ENCODE measurements at regions not wholly inside any gene's neighbourhood (a gene's known extent, or its start where the extent isn't known, plus 50 kb on each side); places are given as distances from the start of the nearest gene placed in this dataset.

DNA sequence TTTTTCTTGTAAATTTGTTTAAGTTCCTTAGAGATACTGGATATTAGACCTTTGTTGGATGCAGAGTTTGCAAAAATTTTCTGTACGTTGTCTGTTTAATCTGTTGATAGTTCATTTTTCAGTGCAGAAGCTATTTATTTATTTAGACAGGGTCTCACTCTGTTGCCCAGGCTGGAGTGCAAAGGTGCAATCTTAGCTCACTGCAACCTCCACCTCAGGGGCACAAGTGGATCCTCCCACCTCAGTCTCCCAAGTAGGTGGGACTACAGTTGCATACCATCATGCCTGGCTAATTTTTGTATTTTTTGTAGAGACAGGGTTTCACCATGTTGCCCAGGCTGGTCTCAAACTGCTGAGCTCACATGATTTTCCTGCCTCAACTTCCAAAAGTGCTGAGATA lies 568.2 kb upstream of the REG3G start:
- H3K9ac ChIP-seq (ENCODE audit: low read depth, low read length, poor library complexity): no peak overlapping the region
- H4K91ac ChIP-seq (ENCODE audit: low read depth, low read length, poor library complexity): no peak overlapping the region
- no peaks in the 10 kb centered on the region for H3K4me1 ChIP-seq (ENCODE audit: control insufficient read depth in 2 of 2, insufficient read depth in 1 of 2, low read depth in 1 of 2, low read length in 2 of 2)
- no peak overlapping the region for H3K4me2 ChIP-seq (ENCODE audit: insufficient read depth, low read length, poor library complexity, severe bottlenecking)
- H3K9me3 ChIP-seq (replicated peaks in 1 of 2; ENCODE audit: control insufficient read depth in 2 of 2, insufficient read depth in 1 of 2, low read depth in 1 of 2, low read length in 2 of 2): no peaks in the 10 kb centered on the region
- H2AK5ac ChIP-seq (ENCODE audit: low read depth, low read length): no peak overlapping the region
- no peak overlapping the region for H2BK15ac ChIP-seq (ENCODE audit: low read length)
- H4K8ac ChIP-seq (ENCODE audit: low read depth, low read length): no peak overlapping the region
- H3K18ac ChIP-seq (ENCODE audit: low read length): no peak overlapping the region
- no peak overlapping the region for H3K4me3 ChIP-seq (ENCODE audit: low read length in 2 of 2)
- no peaks in the 10 kb centered on the region for H3K27me3 ChIP-seq (ENCODE audit: control insufficient read depth in 3 of 3, insufficient read depth in 3 of 3, low read depth in 1 of 3, low read length in 3 of 3)
- no peak overlapping the region for H2BK12ac ChIP-seq (ENCODE audit: low read length)
- no peaks in the 10 kb centered on the region for H3K36me3 ChIP-seq (replicated peaks in 1 of 2; ENCODE audit: control insufficient read depth in 2 of 2, insufficient read depth in 2 of 2, low read length in 2 of 2)
- no peak overlapping the region for H3K23ac ChIP-seq (ENCODE audit: low read depth, low read length, poor library complexity)
- no peak overlapping the region for H2BK5ac ChIP-seq (ENCODE audit: low read length)
- no peak overlapping the region for H2BK120ac ChIP-seq (ENCODE audit: low read depth, low read length)
- no peaks in the 10 kb centered on the region for H3K79me1 ChIP-seq (ENCODE audit: low read depth, low read length)
- no peak overlapping the region for H2AFZ ChIP-seq (ENCODE audit: low read length)
- WGBS, 2 donors (ENCODE audit: extremely low coverage in 2 of 2, insufficient read length in 2 of 2, insufficient replicate concordance in 1 of 2): no CpG with 5 or more reads among the region's 1 CpG
- H3K27ac ChIP-seq (replicated peaks; ENCODE audit: low read length): no peak overlapping the region
- no peak for DNase-seq (ENCODE audit: low spot score)
- no peak overlapping the region for H3K14ac ChIP-seq (ENCODE audit: low read length)
- no peak overlapping the region for H3K4ac ChIP-seq (ENCODE audit: low read length)

- no peak for DNase-seq (ENCODE audit: low spot score)
- no peak overlapping the region for H3K14ac ChIP-seq (ENCODE audit: low read length)
- H3K4me2 ChIP-seq (ENCODE audit: insufficient read depth, low read length, poor library complexity, severe bottlenecking): no peak overlapping the region
- no peak overlapping the region for H3K23ac ChIP-seq (ENCODE audit: low read depth, low read length, poor library complexity)
- H3K27me3 ChIP-seq (ENCODE audit: control insufficient read depth in 3 of 3, insufficient read depth in 3 of 3, low read depth in 1 of 3, low read length in 3 of 3): no peaks in the 10 kb centered on the region
- no peak overlapping the region for H3K9ac ChIP-seq (ENCODE audit: low read depth, low read length, poor library complexity)
- no peak overlapping the region for H3K27ac ChIP-seq (replicated peaks; ENCODE audit: low read length)
- no peak overlapping the region for H2BK12ac ChIP-seq (ENCODE audit: low read length)
- H2AK5ac ChIP-seq (ENCODE audit: low read depth, low read length): no peak overlapping the region
- no peak overlapping the region for H3K4ac ChIP-seq (ENCODE audit: low read length)
- H2BK15ac ChIP-seq (ENCODE audit: low read length): no peak overlapping the region
- H4K91ac ChIP-seq (ENCODE audit: low read depth, low read length, poor library complexity): no peak overlapping the region
- 100% methylated on average over 3 of the region's 3 CpGs; no CpG with 5 or more reads in 1 of the 2 donors for WGBS, 2 donors (ENCODE audit: extremely low coverage in 2 of 2, insufficient read length in 2 of 2, insufficient replicate concordance in 1 of 2)
- H2BK5ac ChIP-seq (ENCODE audit: low read length): no peak overlapping the region
- H3K79me1 ChIP-seq (ENCODE audit: low read depth, low read length): no peaks in the 10 kb centered on the region
- H3K18ac ChIP-seq (ENCODE audit: low read length): no peak overlapping the region
- no peak overlapping the region for H2AFZ ChIP-seq (ENCODE audit: low read length)
- H2BK120ac ChIP-seq (ENCODE audit: low read depth, low read length): no peak overlapping the region
- no peak overlapping the region for H4K8ac ChIP-seq (ENCODE audit: low read depth, low read length)
- no peak overlapping the region for H3K4me3 ChIP-seq (ENCODE audit: low read length in 2 of 2)
- no peaks in the 10 kb centered on the region for H3K36me3 ChIP-seq (replicated peaks in 1 of 2; ENCODE audit: control insufficient read depth in 2 of 2, insufficient read depth in 2 of 2, low read length in 2 of 2)
- H3K4me1 ChIP-seq (ENCODE audit: control insufficient read depth in 2 of 2, insufficient read depth in 1 of 2, low read depth in 1 of 2, low read length in 2 of 2): no peaks in the 10 kb centered on the region
- no peaks in the 10 kb centered on the region for H3K9me3 ChIP-seq (replicated peaks in 1 of 2; ENCODE audit: control insufficient read depth in 2 of 2, insufficient read depth in 1 of 2, low read depth in 1 of 2, low read length in 2 of 2)
Measured at GRCh38 chr2:78465707-78466106, 559.8 kb upstream of the REG3G start.

DNA sequence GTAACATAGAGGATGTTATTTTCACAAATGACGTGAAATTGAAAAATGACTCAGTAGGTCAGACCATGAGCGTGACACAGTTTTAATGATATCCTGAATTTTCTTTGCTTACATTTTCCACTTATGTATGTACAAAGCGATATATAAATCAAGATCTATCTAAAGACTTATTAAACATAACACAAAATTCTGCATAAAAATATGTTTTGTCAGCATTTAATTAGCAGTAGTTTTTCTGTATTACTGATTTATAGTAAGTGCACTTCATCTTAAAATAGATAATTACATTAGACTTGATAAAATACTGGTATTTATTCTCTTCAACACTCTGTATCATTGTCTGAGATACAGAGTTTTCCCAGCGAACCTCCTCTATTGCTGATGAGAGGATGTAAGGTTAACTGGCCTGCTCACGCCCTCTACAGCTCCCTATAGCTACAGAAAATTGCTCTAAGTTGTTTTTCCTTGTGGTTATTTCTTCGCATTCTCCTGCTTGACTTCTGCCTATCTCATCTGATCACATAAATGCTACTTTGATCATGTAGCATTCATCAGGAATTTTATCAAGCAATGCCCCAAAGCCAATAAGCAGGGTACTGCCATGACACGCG lies 548.8 kb upstream of the REG3G start:
- no peak overlapping the region for H3K23ac ChIP-seq (ENCODE audit: low read depth, low read length, poor library complexity)
- no peaks in the 10 kb centered on the region for H3K27me3 ChIP-seq (ENCODE audit: control insufficient read depth in 3 of 3, insufficient read depth in 3 of 3, low read depth in 1 of 3, low read length in 3 of 3)
- no peak overlapping the region for H4K91ac ChIP-seq (ENCODE audit: low read depth, low read length, poor library complexity)
- no peak overlapping the region for H3K4me2 ChIP-seq (ENCODE audit: insufficient read depth, low read length, poor library complexity, severe bottlenecking)
- no peak overlapping the region for H3K4ac ChIP-seq (ENCODE audit: low read length)
- H3K14ac ChIP-seq (ENCODE audit: low read length): no peak overlapping the region
- H3K36me3 ChIP-seq (replicated peaks in 1 of 2; ENCODE audit: control insufficient read depth in 2 of 2, insufficient read depth in 2 of 2, low read length in 2 of 2): no peaks in the 10 kb centered on the region
- H3K18ac ChIP-seq (ENCODE audit: low read length): no peak overlapping the region
- no peaks in the 10 kb centered on the region for H3K79me1 ChIP-seq (ENCODE audit: low read depth, low read length)
- DNase-seq (ENCODE audit: low spot score): no peak
- H3K9ac ChIP-seq (ENCODE audit: low read depth, low read length, poor library complexity): no peak overlapping the region
- no peak overlapping the region for H2AFZ ChIP-seq (ENCODE audit: low read length)
- H2BK15ac ChIP-seq (ENCODE audit: low read length): no peak overlapping the region
- no peak overlapping the region for H2AK5ac ChIP-seq (ENCODE audit: low read depth, low read length)
- no peak overlapping the region for H2BK12ac ChIP-seq (ENCODE audit: low read length)
- no peak overlapping the region for H2BK5ac ChIP-seq (ENCODE audit: low read length)
- no peak overlapping the region for H4K8ac ChIP-seq (ENCODE audit: low read depth, low read length)
- WGBS, 2 donors (ENCODE audit: extremely low coverage in 2 of 2, insufficient read length in 2 of 2, insufficient replicate concordance in 1 of 2): no CpG with 5 or more reads among the region's 8 CpGs
- no peaks in the 10 kb centered on the region for H3K4me1 ChIP-seq (ENCODE audit: control insufficient read depth in 2 of 2, insufficient read depth in 1 of 2, low read depth in 1 of 2, low read length in 2 of 2)
- H2BK120ac ChIP-seq (ENCODE audit: low read depth, low read length): no peak overlapping the region
- H3K9me3 ChIP-seq (replicated peaks in 1 of 2; ENCODE audit: control insufficient read depth in 2 of 2, insufficient read depth in 1 of 2, low read depth in 1 of 2, low read length in 2 of 2): no peaks in the 10 kb centered on the region
- no peak overlapping the region for H3K4me3 ChIP-seq (ENCODE audit: low read length in 2 of 2)
- no peak overlapping the region for H3K27ac ChIP-seq (replicated peaks; ENCODE audit: low read length)

DNA sequence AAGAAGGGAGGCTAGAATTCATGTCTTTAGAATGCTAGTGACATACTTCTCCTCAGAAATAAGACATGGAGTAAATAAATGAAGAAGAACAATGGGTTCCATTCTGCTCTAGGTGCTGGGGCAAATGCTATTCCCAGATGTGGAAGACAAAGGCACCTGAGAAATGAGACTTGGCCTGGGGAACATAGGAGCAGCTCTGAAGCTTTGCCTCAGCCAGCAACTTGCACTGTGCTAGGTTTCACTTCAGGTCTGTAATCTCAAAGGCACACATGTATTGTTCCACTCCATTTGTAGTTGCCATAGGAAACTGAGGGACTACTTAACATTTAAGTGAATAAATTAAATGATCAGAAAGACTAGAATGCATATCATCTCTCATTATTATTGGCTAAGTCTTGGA lies 538.9 kb upstream of the REG3G start:
- no peak overlapping the region for H2BK120ac ChIP-seq (ENCODE audit: low read depth, low read length)
- no peak overlapping the region for H3K14ac ChIP-seq (ENCODE audit: low read length)
- H4K8ac ChIP-seq (ENCODE audit: low read depth, low read length): no peak overlapping the region
- H3K9ac ChIP-seq (ENCODE audit: low read depth, low read length, poor library complexity): no peak overlapping the region
- no peak overlapping the region for H2AFZ ChIP-seq (ENCODE audit: low read length)
- no peak for DNase-seq (ENCODE audit: low spot score)
- no peak overlapping the region for H3K4me2 ChIP-seq (ENCODE audit: insufficient read depth, low read length, poor library complexity, severe bottlenecking)
- H3K27ac ChIP-seq (replicated peaks; ENCODE audit: low read length): no peak overlapping the region
- H3K23ac ChIP-seq (ENCODE audit: low read depth, low read length, poor library complexity): no peak overlapping the region
- no peak overlapping the region for H2BK15ac ChIP-seq (ENCODE audit: low read length)
- no peaks in the 10 kb centered on the region for H3K36me3 ChIP-seq (replicated peaks in 1 of 2; ENCODE audit: control insufficient read depth in 2 of 2, insufficient read depth in 2 of 2, low read length in 2 of 2)
- H4K91ac ChIP-seq (ENCODE audit: low read depth, low read length, poor library complexity): no peak overlapping the region
- no peaks in the 10 kb centered on the region for H3K27me3 ChIP-seq (ENCODE audit: control insufficient read depth in 3 of 3, insufficient read depth in 3 of 3, low read depth in 1 of 3, low read length in 3 of 3)
- H2BK5ac ChIP-seq (ENCODE audit: low read length): no peak overlapping the region
- peaks cover 0 to 2% of the 10 kb centered on the region in 2 donors for H3K4me1 ChIP-seq (ENCODE audit: control insufficient read depth in 2 of 2, insufficient read depth in 1 of 2, low read depth in 1 of 2, low read length in 2 of 2)
- H3K18ac ChIP-seq (ENCODE audit: low read length): no peak overlapping the region
- no peak overlapping the region for H2BK12ac ChIP-seq (ENCODE audit: low read length)
- H3K4me3 ChIP-seq (ENCODE audit: low read length in 2 of 2): no peak overlapping the region
- H3K9me3 ChIP-seq (replicated peaks in 1 of 2; ENCODE audit: control insufficient read depth in 2 of 2, insufficient read depth in 1 of 2, low read depth in 1 of 2, low read length in 2 of 2): no peaks in the 10 kb centered on the region
- H3K4ac ChIP-seq (ENCODE audit: low read length): no peak overlapping the region
- H2AK5ac ChIP-seq (ENCODE audit: low read depth, low read length): no peak overlapping the region
- no peaks in the 10 kb centered on the region for H3K79me1 ChIP-seq (ENCODE audit: low read depth, low read length)
